ENCODE measurements at regions not wholly inside any gene's neighbourhood (a gene's known extent, or its start where the extent isn't known, plus 50 kb on each side); places are given as distances from the start of the nearest gene placed in this dataset.

- Histone ChIP-seq H3K27me3 (no peaks in the 10 kb centered on the region), H3K4me1 (peaks cover 8 to 26% (median 13%) of the 10 kb centered on the region in 3 donors), H3K4me3 (no peak overlapping the region), H3K27ac (no peak overlapping the region), H3K9me3 (no peaks in the 10 kb centered on the region), H3K36me3 (no peaks in the 10 kb centered on the region)
- TF ChIP-seq POLR2A (IDR thresholded peaks at IDR 0.05) = no peak
- no peak for TF ChIP-seq CTCF (IDR thresholded peaks at IDR 0.05)
- no peak for DNase-seq
- 89 to 95% methylated on average over 5 of the region's 5 CpGs for WGBS, 2 donors
- intact Hi-C loops (cut with DNase I) = no loop called here
Measured at GRCh38 chr4:128550060-128550459, 259.4 kb upstream of the JADE1 start.

GRCh38 chr4:128549636-128550035 lies 259.9 kb upstream of the JADE1 start:
- intact Hi-C loops (cut with DNase I) = no loop called here

GRCh38 chr4:128548381-128548780 lies 260.8 kb upstream of the PGRMC2 start:
- H3K27me3 ChIP-seq = no peaks in the 10 kb centered on the region
- intact Hi-C loops (cut with DNase I) = no loop called here
- peaks cover 0 to 9% (median 4%) of the 10 kb centered on the region in 3 donors for H3K4me1 ChIP-seq
- H3K27ac ChIP-seq = no peak overlapping the region
- no peak for DNase-seq
- no peaks in the 10 kb centered on the region for H3K9me3 ChIP-seq
- 95 to 96% methylated on average over 1 of the region's 1 CpG for WGBS, 2 donors
- no peak overlapping the region for H3K4me3 ChIP-seq
- H3K36me3 ChIP-seq = no peaks in the 10 kb centered on the region
- TF ChIP-seq CTCF (IDR thresholded peaks at IDR 0.05) (no peak), POLR2A (IDR thresholded peaks at IDR 0.05) (no peak)

More at GRCh38 chr4:128549636-128550035, 259.9 kb upstream of the JADE1 start:
- Histone ChIP-seq H3K36me3 (no peaks in the 10 kb centered on the region), H3K27me3 (no peaks in the 10 kb centered on the region), H3K4me3 (no peak overlapping the region), H3K4me1 (peaks cover 8 to 21% (median 13%) of the 10 kb centered on the region in 3 donors), H3K9me3 (no peaks in the 10 kb centered on the region), H3K27ac (no peak overlapping the region)
- WGBS, 2 donors = 95 to 96% methylated on average over 1 of the region's 1 CpG
- no peak for TF ChIP-seq CTCF (IDR thresholded peaks at IDR 0.05)
- no peak for TF ChIP-seq POLR2A (IDR thresholded peaks at IDR 0.05)
- no peak for DNase-seq

GRCh38 chr4:128544272-128544671 lies 256.7 kb upstream of the PGRMC2 start:
- Histone ChIP-seq H3K36me3 (no peaks in the 10 kb centered on the region), H3K4me3 (no peak overlapping the region), H3K9me3 (no peaks in the 10 kb centered on the region), H3K27ac (no peak overlapping the region), H3K27me3 (no peaks in the 10 kb centered on the region), H3K4me1 (no peaks in the 10 kb centered on the region)
- intact Hi-C loops (cut with DNase I) = no loop called here
- 89 to 94% methylated on average over 4 to 5 of the region's 5 CpGs for WGBS, 2 donors
- TF ChIP-seq CTCF (IDR thresholded peaks at IDR 0.05) (no peak), POLR2A (IDR thresholded peaks at IDR 0.05) (no peak)
- no peak for DNase-seq

- intact Hi-C loops (cut with DNase I) = no loop called here
- no peak for TF ChIP-seq CTCF (IDR thresholded peaks at IDR 0.05)
- no peak for TF ChIP-seq POLR2A (IDR thresholded peaks at IDR 0.05)
- no peaks in the 10 kb centered on the region for H3K36me3 ChIP-seq
- H3K27me3 ChIP-seq = no peaks in the 10 kb centered on the region
- no peak overlapping the region for H3K4me3 ChIP-seq
- no peaks in the 10 kb centered on the region for H3K9me3 ChIP-seq
- 84 to 86% methylated on average over 6 of the region's 6 CpGs for WGBS, 2 donors
- DNase-seq = no peak
- no peaks in the 10 kb centered on the region for H3K4me1 ChIP-seq
- H3K27ac ChIP-seq = no peak overlapping the region
Measured at GRCh38 chr4:128543696-128544095, 256.1 kb upstream of the PGRMC2 start.

Data from esophagus squamous epithelium (tissue), 5 donors.